ENCODE measurements at regions not wholly inside any gene's neighbourhood (a gene's known extent, or its start where the extent isn't known, plus 50 kb on each side); places are given as distances from the start of the nearest gene placed in this dataset.

- TF ChIP-seq CTCF (IDR thresholded peaks at IDR 0.05) (no peak), POLR2AphosphoS2 (conservative IDR thresholded peaks at IDR 0.05; ENCODE audit: low read length) (no peak), HOXA7 (CRISPR knock-in tag; IDR thresholded peaks at IDR 0.05) (no peak), CEBPB (IDR thresholded peaks at IDR 0.05) (no peak), POLR2A (IDR thresholded peaks at IDR 0.05; ENCODE audit: low read length) (no peak), PBX3 (IDR thresholded peaks at IDR 0.05) (no peak), CHD2 (IDR thresholded peaks at IDR 0.05; ENCODE audit: low read length, partially characterized antibody) (no peak), REST (IDR thresholded peaks at IDR 0.05) (no peak), MAZ (IDR thresholded peaks at IDR 0.05; ENCODE audit: borderline replicate concordance, low read depth, low read length) (no peak), RNF2 (IDR thresholded peaks at IDR 0.05; ENCODE audit: borderline replicate concordance, low read depth) (no peak), KDM1A (IDR thresholded peaks at IDR 0.05; ENCODE audit: low read depth) (no peak), USF2 (IDR thresholded peaks at IDR 0.05) (no peak), MAX (IDR thresholded peaks at IDR 0.05) (no peak), JUNB (IDR thresholded peaks at IDR 0.05) (no peak)
Measured at GRCh38 chrX:109928596-109929335, 74.1 kb upstream of the TMEM164 start.
